IMR-90 (cell line): ENCODE measurements at regions not wholly inside any gene's neighbourhood (a gene's known extent, or its start where the extent isn't known, plus 50 kb on each side); places are given as distances from the start of the nearest gene placed in this dataset.

Experiments
- ATAC-seq: fragments of 200-7000 bp; cut with Tn5 transposase; 2 replicates; pipeline ENCODE4 v1.9.1; 2020; ENCODE audit warnings: low read depth, mild to moderate bottlenecking, moderate library complexity
- BruUV-seq: library from RNA; stranded (reverse); fragments of 400-500 nt; replicated peaks from 2 replicates; lab custom pipeline; 2021; lab: Mats Ljungman, UMichigan
- CTCF ChIA-PET: fragments of 300-600 bp; formaldehyde crosslinking; extraction: SDS; loops from one replicate; lab custom pipeline; 2021; ENCODE audit warnings: antibody characterized with exemption; lab: Yijun Ruan, JAX
- POLR2A ChIA-PET: fragments of 300-600 bp; sonication (Branson Sonifier 250); formaldehyde crosslinking; loops from one replicate; lab custom pipeline; 2022; ENCODE audit warnings: antibody characterized with exemption; ENCODE audit not compliant: unreplicated experiment; lab: Charles Lee
- DNase-seq: peaks from one replicate; pipeline ENCODE4 v3.0.0; 2013
- H2AFZ ChIP-seq: replicated peaks from 2 replicates; pipeline ENCODE3; 2013; ENCODE audit warnings: low read length, mild to moderate bottlenecking; ENCODE audit not compliant: poor library complexity
- H2AK5ac ChIP-seq: 2 replicates; pipeline ENCODE4 v1.6.1; 2013; ENCODE audit warnings: low read depth, low read length, inconsistent platforms
- H2AK9ac ChIP-seq: replicated peaks from 2 replicates; pipeline ENCODE3; 2013; ENCODE audit warnings: mild to moderate bottlenecking, low read depth, low read length, moderate library complexity; ENCODE audit not compliant: poor library complexity
- H2BK120ac ChIP-seq: 2 replicates; pipeline ENCODE4 v1.6.1; 2013; ENCODE audit warnings: low read depth, low read length, inconsistent platforms
- H2BK15ac ChIP-seq: 3 replicates; pipeline ENCODE4 v1.6.1; 2013; ENCODE audit warnings: low read depth, low read length, inconsistent platforms
- H2BK20ac ChIP-seq: 2 replicates; pipeline ENCODE4 v1.6.1; 2013; ENCODE audit warnings: low read depth, mild to moderate bottlenecking, inconsistent platforms, low read length, moderate library complexity
- H2BK5ac ChIP-seq: 2 replicates; pipeline ENCODE4 v1.6.1; 2013; ENCODE audit warnings: mild to moderate bottlenecking, low read depth, low read length, inconsistent platforms; ENCODE audit not compliant: poor library complexity, severe bottlenecking
- H3K14ac ChIP-seq: replicated peaks from 2 replicates; pipeline ENCODE4 v1.6.1; 2013; ENCODE audit warnings: low read depth, low read length, inconsistent platforms
- H3K18ac ChIP-seq: 2 replicates; pipeline ENCODE4 v1.6.1; 2013; ENCODE audit warnings: low read depth, low read length, control low read depth
- H3K23ac ChIP-seq: 2 replicates; pipeline ENCODE4 v1.6.1; 2013; ENCODE audit warnings: low read depth, low read length, inconsistent platforms
- H3K27ac ChIP-seq: 2 replicates; pipeline ENCODE4 v1.5.1; 2013; ENCODE audit warnings: mild to moderate bottlenecking, control low read depth, low read length; ENCODE audit not compliant: insufficient read depth
- H3K27me3 ChIP-seq: 2 replicates; pipeline ENCODE4 v1.6.1; 2013; ENCODE audit warnings: low read length; ENCODE audit not compliant: control insufficient read depth, insufficient read depth
- H3K36me3 ChIP-seq: 2 replicates; pipeline ENCODE4 v1.6.1; 2013; ENCODE audit warnings: low read length, mixed read lengths; ENCODE audit not compliant: control insufficient read depth, insufficient read depth
- H3K4ac ChIP-seq: 2 replicates; pipeline ENCODE4 v1.6.1; 2013; ENCODE audit warnings: low read depth, low read length, inconsistent platforms
- H3K4me1 ChIP-seq: 2 replicates; pipeline ENCODE4 v1.6.1; 2013; ENCODE audit warnings: low read length, mixed read lengths; ENCODE audit not compliant: control insufficient read depth, insufficient read depth
- H3K4me2 ChIP-seq: 2 replicates; pipeline ENCODE4 v1.6.1; 2013; ENCODE audit warnings: low read depth, mild to moderate bottlenecking, control low read depth, low read length, moderate library complexity
- H3K4me3 ChIP-seq: 2 replicates; pipeline ENCODE4 v1.5.1; 2013; ENCODE audit warnings: low read depth, mild to moderate bottlenecking, control low read depth, low read length, moderate library complexity; ENCODE audit not compliant: insufficient read depth
- H3K56ac ChIP-seq: 2 replicates; pipeline ENCODE4 v1.6.1; 2013; ENCODE audit warnings: low read length, inconsistent platforms; ENCODE audit not compliant: insufficient read depth; ENCODE audit errors: extremely low read depth
- H3K79me1 ChIP-seq, 2 experiments: 2 replicates each; pipeline ENCODE4 v1.6.1; 2013; ENCODE audit warnings: low read length in 2 of 2, inconsistent platforms in 1 of 2, low read depth in 1 of 2
- H3K9ac ChIP-seq: 2 replicates; pipeline ENCODE4 v1.6.1; 2013; ENCODE audit warnings: low read depth, low read length, control low read depth
- H3K9me1 ChIP-seq: 2 replicates; pipeline ENCODE4 v1.6.1; 2013; ENCODE audit warnings: low read length, inconsistent platforms; ENCODE audit not compliant: insufficient read depth
- H3K9me3 ChIP-seq: 2 replicates; pipeline ENCODE4 v1.6.1; 2013; ENCODE audit warnings: low read length; ENCODE audit not compliant: control insufficient read depth, insufficient read depth
- H4K20me1 ChIP-seq: 2 replicates; pipeline ENCODE4 v1.6.1; 2013; ENCODE audit warnings: low read length, inconsistent platforms; ENCODE audit not compliant: insufficient read depth
- H4K5ac ChIP-seq: 2 replicates; pipeline ENCODE4 v1.6.1; 2013; ENCODE audit warnings: mild to moderate bottlenecking, low read depth, low read length, control low read depth
- H4K8ac ChIP-seq, 2 experiments: 2 replicates each; pipeline ENCODE4 v1.6.1; 2013; ENCODE audit warnings: low read depth in 2 of 2, low read length in 2 of 2, control low read depth in 1 of 2, inconsistent platforms in 1 of 2
- H4K91ac ChIP-seq: 2 replicates; pipeline ENCODE4 v1.6.1; 2013; ENCODE audit warnings: low read depth, low read length, inconsistent platforms; ENCODE audit not compliant: insufficient read depth
- BHLHE40 ChIP-seq: fragments of 150-350 bp; IDR thresholded peaks from 2 replicates; pipeline ENCODE4 v1.6.1; 2016; ENCODE audit warnings: mild to moderate bottlenecking, low read depth, low read length
- NFE2L2 ChIP-seq: fragments of 150-350 bp; IDR thresholded peaks from 2 replicates; pipeline ENCODE4 v1.6.1; 2016; ENCODE audit warnings: low read depth, mild to moderate bottlenecking, low read length
- RCOR1 ChIP-seq: IDR thresholded peaks from 2 replicates; pipeline ENCODE4 v1.6.1; 2012; ENCODE audit warnings: mild to moderate bottlenecking, low read length, improper control_type of control experiment; ENCODE audit not compliant: insufficient replicate concordance
- WGBS, 2 experiments: methylation state at CpG; one replicate each; pipeline versions ENCODE4 v1.1.5 to v1.1.7; 2013; ENCODE audit warnings: missing lambda C conversion rate in 2 of 2; ENCODE audit not compliant: insufficient read length in 1 of 2; ENCODE audit errors: extremely low coverage in 2 of 2; 5-methylcytosine and 5-hydroxymethylcytosine counted together
- dilution Hi-C: fragments of 300-500 bp; cut with HindIII; formaldehyde crosslinking; loops from one replicate; pipeline ENCODE4 v1.14.3; 2018; ENCODE audit warnings: low sequenced_read_pairs; ENCODE audit not compliant: unreplicated experiment
- in situ Hi-C: fragments of 300-500 bp; cut with MboI; formaldehyde crosslinking; loops from 3 replicates; pipeline ENCODE4 v1.14.3; 2019; ENCODE audit warnings: low sequenced_read_pairs, inconsistent platforms, mixed read lengths
- intact Hi-C: fragments of 100-400 bp; cut with micrococcal nuclease; formaldehyde crosslinking; loops from 2 replicates; pipeline ENCODE4 v1.10.0; 2022

DNA sequence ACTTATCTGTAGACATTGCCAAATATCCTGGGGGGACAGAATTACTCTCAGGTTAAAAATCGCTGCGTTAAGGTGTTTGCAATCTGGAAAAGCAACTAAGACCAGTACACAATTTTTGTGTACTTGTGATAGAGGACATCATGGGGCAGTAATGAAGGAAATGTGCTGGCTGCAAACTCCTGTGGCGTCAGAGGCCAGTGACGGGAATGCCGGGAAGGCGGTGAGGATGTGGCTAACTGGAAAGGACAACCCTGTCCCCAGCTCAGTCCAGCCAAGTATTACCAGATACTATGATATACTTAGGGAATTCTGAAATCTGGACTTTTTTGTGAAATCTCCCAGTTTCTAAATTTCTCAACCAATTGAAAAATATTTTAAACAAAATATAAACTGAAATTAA, 103.1 kb upstream of the NANOS1 start:
- ATAC-seq (no peak), DNase-seq (no peak)
- H3K4ac ChIP-seq = no peak overlapping the region
- no peak overlapping the region for H3K27ac ChIP-seq
- H4K91ac ChIP-seq = no peak overlapping the region
- H4K8ac ChIP-seq = no peak overlapping the region
- TF ChIP-seq RCOR1 (no peak), BHLHE40 (no peak), NFE2L2 (no peak)
- no peak overlapping the region for H3K56ac ChIP-seq
- no peak overlapping the region for H2AK9ac ChIP-seq
- intact Hi-C loops = no loop called here
- no peak overlapping the region for H3K18ac ChIP-seq
- ChIA-PET POLR2A (no interaction called here), CTCF (no interaction called here)
- H3K4me1 ChIP-seq = no peaks in the 10 kb centered on the region
- peaks cover 12% of the 10 kb centered on the region for H3K27me3 ChIP-seq
- H3K4me3 ChIP-seq = no peak overlapping the region
- H2BK5ac ChIP-seq = no peak overlapping the region
- no peaks in the 10 kb centered on the region for H3K36me3 ChIP-seq
- no peak overlapping the region for H2AK5ac ChIP-seq
- H2BK20ac ChIP-seq = no peak overlapping the region
- H3K79me1 ChIP-seq = no peaks in the 10 kb centered on the region
- BruUV-seq = no TSS peak
- dilution Hi-C loops = no loop called here
- no peak overlapping the region for H2AFZ ChIP-seq
- H2BK120ac ChIP-seq = no peak overlapping the region
- in situ Hi-C loops = no loop called here
- H3K14ac ChIP-seq = no peak overlapping the region
- no peak overlapping the region for H4K5ac ChIP-seq
- no peak overlapping the region for H3K4me2 ChIP-seq
- WGBS, 2 experiments = no CpG with 5 or more reads among the region's 6 CpGs
- no peak overlapping the region for H2BK15ac ChIP-seq
- no peaks in the 10 kb centered on the region for H4K20me1 ChIP-seq
- H3K9me3 ChIP-seq = no peaks in the 10 kb centered on the region
- H3K9me1 ChIP-seq = no peaks in the 10 kb centered on the region
- H3K9ac ChIP-seq = no peak overlapping the region
- no peak overlapping the region for H3K23ac ChIP-seq
